GM23338 (cell line): ENCODE measurements at regions not wholly inside any gene's neighbourhood (a gene's known extent, or its start where the extent isn't known, plus 50 kb on each side); places are given as distances from the start of the nearest gene placed in this dataset.

Experiments used
- ATAC-seq: fragments of 200-7000 bp; cut with Tn5 transposase; 3 replicates; pipeline ENCODE4 v1.9.1; 2020
- DNase-seq: peaks from one replicate; pipeline ENCODE4 v3.0.0-alpha.2; 2015; ENCODE audit warnings: low spot score
- H2AFZ ChIP-seq: fragments of 200-600 bp; sonication (generic); 2 replicates; pipeline ENCODE4 v1.8.0; 2016; ENCODE audit warnings: antibody characterized with exemption, mild to moderate bottlenecking, moderate library complexity
- H3F3A ChIP-seq: fragments of 200-600 bp; sonication (generic); replicated peaks from 2 replicates; pipeline ENCODE4 v1.8.0; 2017; ENCODE audit warnings: antibody characterized with exemption, mixed run types, low read depth
- H3K27ac ChIP-seq: fragments of 200-600 bp; sonication (generic); 2 replicates; pipeline ENCODE4 v1.6.1; 2016; ENCODE audit warnings: low read depth
- H3K27me3 ChIP-seq: fragments of 200-600 bp; sonication (generic); 2 replicates; pipeline ENCODE4 v1.8.0; 2016; ENCODE audit warnings: mild to moderate bottlenecking, mixed run types, moderate library complexity; ENCODE audit not compliant: insufficient read depth
- H3K36me3 ChIP-seq: fragments of 200-600 bp; sonication (generic); 2 replicates; pipeline ENCODE4 v1.8.0; 2016; ENCODE audit warnings: mild to moderate bottlenecking; ENCODE audit not compliant: insufficient read depth
- H3K4me1 ChIP-seq: fragments of 200-600 bp; sonication (generic); 2 replicates; pipeline ENCODE4 v1.8.0; 2016; ENCODE audit warnings: mild to moderate bottlenecking, moderate library complexity; ENCODE audit not compliant: insufficient read depth
- H3K4me2 ChIP-seq: fragments of 200-600 bp; sonication (generic); 2 replicates; pipeline ENCODE4 v1.7.1; 2017; ENCODE audit warnings: mixed run types
- H3K4me3 ChIP-seq: fragments of 200-600 bp; sonication (generic); 2 replicates; pipeline ENCODE4 v1.6.1; 2016; ENCODE audit warnings: mixed run types
- H3K79me2 ChIP-seq: fragments of 200-600 bp; sonication (generic); replicated peaks from 2 replicates; pipeline ENCODE4 v1.8.0; 2017; ENCODE audit warnings: mild to moderate bottlenecking; ENCODE audit not compliant: insufficient read depth
- H3K9me2 ChIP-seq: fragments of 200-600 bp; sonication (generic); 2 replicates; pipeline ENCODE4 v1.8.0; 2017; ENCODE audit not compliant: insufficient read depth
- H4K20me1 ChIP-seq: fragments of 200-600 bp; sonication (generic); replicated peaks from 2 replicates; pipeline ENCODE4 v1.8.0; 2017; ENCODE audit warnings: mild to moderate bottlenecking; ENCODE audit not compliant: insufficient read depth
- H3K27ac Mint-ChIP-seq: 2 replicates; pipeline ENCODE4 v1.8.0; 2020; ENCODE audit warnings: inconsistent platforms, mild to moderate bottlenecking, moderate library complexity, mixed read lengths
- H3K27me3 Mint-ChIP-seq: 3 replicates; pipeline ENCODE4 v1.8.0; 2022; ENCODE audit warnings: low read depth, mild to moderate bottlenecking, moderate library complexity, mixed read lengths, inconsistent platforms; ENCODE audit not compliant: insufficient read depth, poor library complexity
- H3K36me3 Mint-ChIP-seq: 3 replicates; pipeline ENCODE4 v1.8.0; 2021; ENCODE audit warnings: low read depth, mild to moderate bottlenecking, inconsistent platforms, moderate library complexity, mixed read lengths
- H3K4me1 Mint-ChIP-seq: 3 replicates; pipeline ENCODE4 v1.8.0; 2020; ENCODE audit warnings: mild to moderate bottlenecking, inconsistent platforms, mixed read lengths
- H3K4me3 Mint-ChIP-seq: 3 replicates; pipeline ENCODE4 v1.8.0; 2021; ENCODE audit warnings: moderate library complexity, mild to moderate bottlenecking, inconsistent platforms, mixed read lengths
- H3K9me3 Mint-ChIP-seq: 3 replicates; pipeline ENCODE4 v1.8.0; 2020; ENCODE audit warnings: moderate library complexity, mild to moderate bottlenecking, inconsistent platforms, mixed read lengths
- CREB1 ChIP-seq: fragments of 250-450 bp; sonication (Bioruptor Pico); IDR thresholded peaks from 2 replicates; pipeline ENCODE4 v1.5.0; 2020; ENCODE audit warnings: low read depth, mild to moderate bottlenecking, moderate library complexity
- EZH2phosphoT487 ChIP-seq: fragments of 200-600 bp; sonication (generic); IDR thresholded peaks from one replicate; pipeline ENCODE4 v1.8.1; 2018; ENCODE audit warnings: antibody characterized with exemption; ENCODE audit not compliant: unreplicated experiment
- ZNF114 ChIP-seq: fragments of 250-450 bp; sonication (Bioruptor Pico); IDR thresholded peaks from 2 replicates; pipeline ENCODE4 v1.5.0; 2020; ENCODE audit warnings: mild to moderate bottlenecking, moderate library complexity
- ZNF331 ChIP-seq: fragments of 250-450 bp; sonication (Bioruptor Pico); IDR thresholded peaks from 2 replicates; pipeline ENCODE4 v1.5.0; 2020; ENCODE audit warnings: low read depth, mild to moderate bottlenecking, moderate library complexity
- TF ChIP-seq, protein P1 (sequence below), 2 experiments: fragments of 200-600 bp in 1 of 2; sonication (generic) in 1 of 2; conservative IDR thresholded peaks; 2 replicates each; pipeline versions ENCODE4 v1.5.1 to v1.6.1; 2016 to 2017; ENCODE audit warnings: antibody characterized with exemption in 2 of 2, low read depth in 2 of 2, mild to moderate bottlenecking in 2 of 2, moderate library complexity in 1 of 2
- TF ChIP-seq, protein P2 (sequence below): IDR thresholded peaks from one replicate; pipeline ENCODE4 v1.6.1; 2018; ENCODE audit warnings: antibody characterized with exemption; ENCODE audit not compliant: unreplicated experiment

DNA sequence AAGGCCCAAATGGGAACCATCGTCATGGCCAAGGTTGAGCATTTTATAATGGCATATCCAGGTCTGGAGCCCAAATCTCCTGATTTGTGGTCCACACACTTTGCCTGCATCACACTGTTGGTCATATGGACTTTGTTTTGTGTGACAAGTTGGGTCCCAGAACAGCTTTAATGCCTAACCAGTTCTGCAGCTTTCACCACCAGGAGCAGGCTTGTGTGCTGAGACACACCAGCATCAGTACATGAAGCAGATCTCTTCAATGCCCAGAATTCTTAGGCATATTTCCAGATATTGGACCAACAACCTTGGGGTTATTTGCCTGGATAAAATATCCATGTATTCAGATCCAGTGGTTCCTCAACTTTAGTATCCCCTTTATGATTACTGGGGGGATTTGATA, 371.3 kb downstream of the FBXW7 start:
- H3K27me3 Mint-ChIP-seq, result peaks cover 5% of the 10 kb centered on the region
- no peaks in the 10 kb centered on the region for H4K20me1 ChIP-seq
- no peaks in the 10 kb centered on the region for H3K27me3 ChIP-seq
- H3K4me2 ChIP-seq, result no peak overlapping the region
- peaks cover 31% of the 10 kb centered on the region for H3K4me1 ChIP-seq
- peak; percentile 52 for DNase-seq
- H3F3A ChIP-seq, result no peaks in the 10 kb centered on the region
- H3K79me2 ChIP-seq, result no peaks in the 10 kb centered on the region
- peak overlapping the region; percentile 82 for H3K27ac Mint-ChIP-seq
- TF ChIP-seq ZNF331 (CRISPR knock-in tag) (no peak), ZNF114 (CRISPR knock-in tag) (no peak), EZH2phosphoT487 (no peak), CREB1 (CRISPR knock-in tag) (no peak)
- TF ChIP-seq, protein P1, sequence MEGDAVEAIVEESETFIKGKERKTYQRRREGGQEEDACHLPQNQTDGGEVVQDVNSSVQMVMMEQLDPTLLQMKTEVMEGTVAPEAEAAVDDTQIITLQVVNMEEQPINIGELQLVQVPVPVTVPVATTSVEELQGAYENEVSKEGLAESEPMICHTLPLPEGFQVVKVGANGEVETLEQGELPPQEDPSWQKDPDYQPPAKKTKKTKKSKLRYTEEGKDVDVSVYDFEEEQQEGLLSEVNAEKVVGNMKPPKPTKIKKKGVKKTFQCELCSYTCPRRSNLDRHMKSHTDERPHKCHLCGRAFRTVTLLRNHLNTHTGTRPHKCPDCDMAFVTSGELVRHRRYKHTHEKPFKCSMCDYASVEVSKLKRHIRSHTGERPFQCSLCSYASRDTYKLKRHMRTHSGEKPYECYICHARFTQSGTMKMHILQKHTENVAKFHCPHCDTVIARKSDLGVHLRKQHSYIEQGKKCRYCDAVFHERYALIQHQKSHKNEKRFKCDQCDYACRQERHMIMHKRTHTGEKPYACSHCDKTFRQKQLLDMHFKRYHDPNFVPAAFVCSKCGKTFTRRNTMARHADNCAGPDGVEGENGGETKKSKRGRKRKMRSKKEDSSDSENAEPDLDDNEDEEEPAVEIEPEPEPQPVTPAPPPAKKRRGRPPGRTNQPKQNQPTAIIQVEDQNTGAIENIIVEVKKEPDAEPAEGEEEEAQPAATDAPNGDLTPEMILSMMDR (conservative IDR thresholded peaks at IDR 0.05; ENCODE audit: low read depth in 2 of 2), result 0 out of 4 replicates have a peak, but pooled peaks of 1 of the 2 experiments have one; percentile 8
- TF ChIP-seq, protein P2, sequence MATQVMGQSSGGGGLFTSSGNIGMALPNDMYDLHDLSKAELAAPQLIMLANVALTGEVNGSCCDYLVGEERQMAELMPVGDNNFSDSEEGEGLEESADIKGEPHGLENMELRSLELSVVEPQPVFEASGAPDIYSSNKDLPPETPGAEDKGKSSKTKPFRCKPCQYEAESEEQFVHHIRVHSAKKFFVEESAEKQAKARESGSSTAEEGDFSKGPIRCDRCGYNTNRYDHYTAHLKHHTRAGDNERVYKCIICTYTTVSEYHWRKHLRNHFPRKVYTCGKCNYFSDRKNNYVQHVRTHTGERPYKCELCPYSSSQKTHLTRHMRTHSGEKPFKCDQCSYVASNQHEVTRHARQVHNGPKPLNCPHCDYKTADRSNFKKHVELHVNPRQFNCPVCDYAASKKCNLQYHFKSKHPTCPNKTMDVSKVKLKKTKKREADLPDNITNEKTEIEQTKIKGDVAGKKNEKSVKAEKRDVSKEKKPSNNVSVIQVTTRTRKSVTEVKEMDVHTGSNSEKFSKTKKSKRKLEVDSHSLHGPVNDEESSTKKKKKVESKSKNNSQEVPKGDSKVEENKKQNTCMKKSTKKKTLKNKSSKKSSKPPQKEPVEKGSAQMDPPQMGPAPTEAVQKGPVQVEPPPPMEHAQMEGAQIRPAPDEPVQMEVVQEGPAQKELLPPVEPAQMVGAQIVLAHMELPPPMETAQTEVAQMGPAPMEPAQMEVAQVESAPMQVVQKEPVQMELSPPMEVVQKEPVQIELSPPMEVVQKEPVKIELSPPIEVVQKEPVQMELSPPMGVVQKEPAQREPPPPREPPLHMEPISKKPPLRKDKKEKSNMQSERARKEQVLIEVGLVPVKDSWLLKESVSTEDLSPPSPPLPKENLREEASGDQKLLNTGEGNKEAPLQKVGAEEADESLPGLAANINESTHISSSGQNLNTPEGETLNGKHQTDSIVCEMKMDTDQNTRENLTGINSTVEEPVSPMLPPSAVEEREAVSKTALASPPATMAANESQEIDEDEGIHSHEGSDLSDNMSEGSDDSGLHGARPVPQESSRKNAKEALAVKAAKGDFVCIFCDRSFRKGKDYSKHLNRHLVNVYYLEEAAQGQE, result no peak
- H2AFZ ChIP-seq, result no peak overlapping the region
- ATAC-seq, result no peak
- H3K9me3 Mint-ChIP-seq, result no peaks in the 10 kb centered on the region
- H3K27ac ChIP-seq, result no peak overlapping the region
- H3K4me3 ChIP-seq, result no peak overlapping the region
- no peaks in the 10 kb centered on the region for H3K9me2 ChIP-seq
- H3K36me3 ChIP-seq, result no peaks in the 10 kb centered on the region
- H3K36me3 Mint-ChIP-seq, result no peaks in the 10 kb centered on the region
- peaks cover 48% of the 10 kb centered on the region for H3K4me1 Mint-ChIP-seq
- no peak overlapping the region for H3K4me3 Mint-ChIP-seq

DNA sequence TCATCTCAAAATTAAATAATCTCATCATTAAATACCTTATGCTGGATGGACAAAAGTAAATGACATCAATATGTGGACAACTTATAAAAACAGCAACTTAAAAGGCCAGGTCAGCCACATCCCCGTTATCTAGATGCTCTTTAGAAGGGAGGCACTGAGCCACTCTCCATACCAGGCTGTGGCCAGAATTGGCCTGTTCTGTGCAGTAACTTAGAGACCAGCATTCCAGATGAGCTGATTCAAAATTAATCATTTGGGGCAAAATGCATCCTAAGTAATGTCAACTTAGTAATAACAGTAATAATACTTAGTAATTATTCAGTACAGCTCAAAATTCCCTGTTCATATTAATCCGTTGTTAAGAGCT, 373.6 kb downstream of the FBXW7 start:
- H3K4me1 Mint-ChIP-seq, result peaks cover 41% of the 10 kb centered on the region
- H3K4me3 Mint-ChIP-seq, result no peak overlapping the region
- H3K36me3 ChIP-seq, result no peaks in the 10 kb centered on the region
- H3K27me3 Mint-ChIP-seq, result peaks cover 5% of the 10 kb centered on the region
- H3K79me2 ChIP-seq, result no peaks in the 10 kb centered on the region
- H3K9me3 Mint-ChIP-seq, result peaks cover 3% of the 10 kb centered on the region; the same call in 1 of the 3 replicates
- ATAC-seq (no peak), DNase-seq (no peak)
- H3K4me3 ChIP-seq, result no peak overlapping the region
- H3K36me3 Mint-ChIP-seq, result no peaks in the 10 kb centered on the region
- no peak overlapping the region for H3K4me2 ChIP-seq
- no peaks in the 10 kb centered on the region for H3K27me3 ChIP-seq
- H3K27ac Mint-ChIP-seq, result no peak overlapping the region
- H3F3A ChIP-seq, result no peaks in the 10 kb centered on the region
- peaks cover 21% of the 10 kb centered on the region for H3K4me1 ChIP-seq
- H4K20me1 ChIP-seq, result no peaks in the 10 kb centered on the region
- H3K9me2 ChIP-seq, result peaks cover 4% of the 10 kb centered on the region; the same call in 1 of the 2 replicates
- H3K27ac ChIP-seq, result no peak overlapping the region
- H2AFZ ChIP-seq, result no peak overlapping the region
- TF ChIP-seq, protein P2, result no peak
- no peak for TF ChIP-seq ZNF331 (CRISPR knock-in tag)
- TF ChIP-seq CREB1 (CRISPR knock-in tag), result no peak
